Mucosa of descending colon (tissue), 3 donors: ENCODE measurements at regions not wholly inside any gene's neighbourhood (a gene's known extent, or its start where the extent isn't known, plus 50 kb on each side); places are given as distances from the start of the nearest gene placed in this dataset.
"Not testable (repeated sequence)": the region's sequence is repeated elsewhere in the genome, so short reads cannot be mapped to it uniquely, and the experiment has no call there.

ENCODE experiments used
- ATAC-seq: fragments of 200-7000 bp; cut with Tn5 transposase; one replicate; pipeline ENCODE4 v1.9.1; 2020; ENCODE audit warnings: mild to moderate bottlenecking, moderate library complexity
- DNase-seq, 3 donors: peaks; one replicate each; pipeline ENCODE4 v3.0.0-alpha.2; 2020
- H3K36me3 ChIP-seq: fragments of 200-600 bp; one replicate; pipeline ENCODE4 v1.8.0; 2021; ENCODE audit warnings: low read depth, mild to moderate bottlenecking
- H3K4me1 ChIP-seq: fragments of 200-600 bp; one replicate; pipeline ENCODE4 v1.8.0; 2021; ENCODE audit warnings: low read depth, mild to moderate bottlenecking
- H3K4me3 ChIP-seq: fragments of 200-600 bp; one replicate; pipeline ENCODE4 v1.8.0; 2021; ENCODE audit warnings: mild to moderate bottlenecking
- H3K9me3 ChIP-seq: fragments of 200-600 bp; one replicate; pipeline ENCODE4 v1.8.0; 2021; ENCODE audit warnings: mild to moderate bottlenecking
- CTCF ChIP-seq: fragments of 200-600 bp; IDR thresholded peaks from one replicate; pipeline ENCODE4 v1.8.0; 2022; ENCODE audit warnings: antibody characterized with exemption, mild to moderate bottlenecking
- intact Hi-C, 2 donors: fragments of 100-400 bp; cut with DNase I in 1 of 2; cut with micrococcal nuclease in 1 of 2; formaldehyde crosslinking; loops; one replicate each; pipeline versions ENCODE4 v1.11.0 to v1.11.1; 2022; cut with DNase I, micrococcal nuclease
- donor health status: DM: no; HTN: no; CAD: no; lungs with moderate emphysema.
- donor health status: DM: no; HTN: no; CAD: no.
- donor health status: DM: no; HTN: yes; CAD: no.

- Histone ChIP-seq H3K4me1 (no peaks in the 10 kb centered on the region), H3K4me3 (no peak overlapping the region), H3K36me3 (no peaks in the 10 kb centered on the region), H3K9me3 (no peaks in the 10 kb centered on the region)
- ATAC-seq = no peak
- no peak for DNase-seq
- intact Hi-C loops = no loop called here
- no peak for TF ChIP-seq CTCF
These were observed 639.1 kb downstream of the TBC1D22A start for GRCh38 chr22:47401592-47401898.

- no peaks in the 10 kb centered on the region for H3K4me1 ChIP-seq
- DNase-seq (no peak), ATAC-seq (no peak)
- H3K36me3 ChIP-seq = no peaks in the 10 kb centered on the region
- no peaks in the 10 kb centered on the region for H3K9me3 ChIP-seq
- no peak overlapping the region for H3K4me3 ChIP-seq
- intact Hi-C loops = no loop called here
- TF ChIP-seq CTCF = no peak
These were observed 638.5 kb downstream of the TBC1D22A start for GRCh38 chr22:47400701-47401591.

GRCh38 chr22:47400131-47400530 is 637.7 kb downstream of the TBC1D22A start:
- intact Hi-C loops = not testable (repeated sequence)

GRCh38 chr22:47398921-47399790 is 636.7 kb downstream of the TBC1D22A start:
- intact Hi-C loops = no loop called here
- DNase-seq (no peak), ATAC-seq (no peak)
- Histone ChIP-seq H3K4me3 (no peak overlapping the region), H3K4me1 (no peaks in the 10 kb centered on the region), H3K36me3 (no peaks in the 10 kb centered on the region), H3K9me3 (no peaks in the 10 kb centered on the region)
- TF ChIP-seq CTCF = no peak

More at GRCh38 chr22:47400131-47400530, 637.7 kb downstream of the TBC1D22A start:
- not testable (repeated sequence) for ATAC-seq, H3K4me3 ChIP-seq, H3K9me3 ChIP-seq, H3K36me3 ChIP-seq, H3K4me1 ChIP-seq, DNase-seq

- DNase-seq = no peak
- no peak for ATAC-seq
- Histone ChIP-seq H3K9me3 (no peaks in the 10 kb centered on the region), H3K4me3 (no peak overlapping the region), H3K36me3 (no peaks in the 10 kb centered on the region), H3K4me1 (no peaks in the 10 kb centered on the region)
- intact Hi-C loops = no loop called here
- TF ChIP-seq CTCF = no peak
These were observed 636.0 kb downstream of the TBC1D22A start for GRCh38 chr22:47398491-47398890.

GRCh38 chr22:47397673-47398072 is 635.2 kb downstream of the TBC1D22A start:
- no peak for DNase-seq
- intact Hi-C loops = no loop called here
- Histone ChIP-seq H3K4me3 (no peak overlapping the region), H3K36me3 (no peaks in the 10 kb centered on the region), H3K9me3 (no peaks in the 10 kb centered on the region), H3K4me1 (no peaks in the 10 kb centered on the region)
- no peak for ATAC-seq
- TF ChIP-seq CTCF = no peak
